Naive thymus-derived CD4-positive, alpha-beta T cell (primary cell): ENCODE measurements at regions not wholly inside any gene's neighbourhood (a gene's known extent, or its start where the extent isn't known, plus 50 kb on each side); places are given as distances from the start of the nearest gene placed in this dataset.

ENCODE experiments used
- ATAC-seq: fragments of 150-1000 bp; cut with Tn5 transposase; 2 replicates; pipeline ENCODE4 v1.10.0; 2021; ENCODE audit warnings: mild to moderate bottlenecking, moderate library complexity
- CTCF ChIA-PET: fragments of 350-600 bp; sonication (Branson Sonifier 250); formaldehyde crosslinking; loops from one replicate; lab custom pipeline; 2021; ENCODE audit warnings: antibody characterized with exemption; lab: Charles Lee
- POLR2A ChIA-PET: fragments of 350-600 bp; sonication (Branson Sonifier 250); formaldehyde crosslinking; loops from one replicate; lab custom pipeline; 2021; ENCODE audit warnings: antibody characterized with exemption, inconsistent platforms; lab: Charles Lee
- DNase-seq, 9 donors: peaks; one replicate each; pipeline versions ENCODE4 v3.0.0 to v3.0.0-alpha.2; 2020 to 2022; ENCODE audit warnings: mixed read lengths in 1 of 9
- H3K27ac ChIP-seq: one replicate; pipeline ENCODE4 v1.7.0; 2013; ENCODE audit warnings: mild to moderate bottlenecking, low read depth, low read length, moderate library complexity
- H3K27me3 ChIP-seq, 2 donors: one replicate each; pipeline ENCODE4 v1.7.0; 2013; ENCODE audit warnings: low read length in 2 of 2, mild to moderate bottlenecking in 2 of 2, moderate library complexity in 2 of 2; ENCODE audit not compliant: control insufficient read depth in 2 of 2, insufficient read depth in 2 of 2
- H3K36me3 ChIP-seq, 3 experiments: 1 replicate in 2 of 3; 2 replicates in 1 of 3; pipeline ENCODE4 v1.7.0; 2013; ENCODE audit warnings: low read length in 3 of 3, mild to moderate bottlenecking in 3 of 3, moderate library complexity in 1 of 3; ENCODE audit not compliant: insufficient read depth in 3 of 3, control insufficient read depth in 2 of 3
- H3K4me1 ChIP-seq, 2 donors: one replicate each; pipeline ENCODE4 v1.7.0; 2013; ENCODE audit warnings: low read length in 2 of 2, mild to moderate bottlenecking in 2 of 2, moderate library complexity in 1 of 2; ENCODE audit not compliant: control insufficient read depth in 2 of 2, insufficient read depth in 2 of 2
- H3K4me3 ChIP-seq: 2 replicates; pipeline ENCODE4 v1.7.0; 2013; ENCODE audit warnings: mild to moderate bottlenecking, low read length
- H3K9me3 ChIP-seq, 3 experiments: 1 replicate in 2 of 3; 2 replicates in 1 of 3; pipeline ENCODE4 v1.7.0; 2013; ENCODE audit warnings: low read length in 3 of 3; ENCODE audit not compliant: control insufficient read depth in 2 of 3
- H3K27ac Mint-ChIP-seq, 9 donors: one replicate each; pipeline ENCODE4 v1.8.0; 2020 to 2022; ENCODE audit warnings: mixed read lengths in 9 of 9, mild to moderate bottlenecking in 8 of 9, moderate library complexity in 5 of 9, inconsistent platforms in 2 of 9
- H3K27me3 Mint-ChIP-seq, 5 donors: one replicate each; pipeline ENCODE4 v1.8.0; 2021 to 2022; ENCODE audit warnings: mixed read lengths in 5 of 5, mild to moderate bottlenecking in 1 of 5
- H3K36me3 Mint-ChIP-seq, 5 donors: one replicate each; pipeline ENCODE4 v1.8.0; 2020 to 2022; ENCODE audit warnings: mixed read lengths in 5 of 5, mild to moderate bottlenecking in 3 of 5, inconsistent platforms in 1 of 5
- H3K4me1 Mint-ChIP-seq, 7 donors: one replicate each; pipeline ENCODE4 v1.8.0; 2020 to 2022; ENCODE audit warnings: mixed read lengths in 7 of 7, mild to moderate bottlenecking in 3 of 7, inconsistent platforms in 1 of 7
- H3K4me3 Mint-ChIP-seq, 10 donors: one replicate each; pipeline ENCODE4 v1.8.0; 2020 to 2022; ENCODE audit warnings: mild to moderate bottlenecking in 10 of 10, mixed read lengths in 10 of 10, moderate library complexity in 6 of 10, inconsistent platforms in 2 of 10
- H3K9me3 Mint-ChIP-seq, 11 donors: one replicate each; pipeline ENCODE4 v1.8.0; 2020 to 2022; ENCODE audit warnings: mixed read lengths in 11 of 11, mild to moderate bottlenecking in 4 of 11, inconsistent platforms in 1 of 11, moderate library complexity in 1 of 11
- intact Hi-C, 2 donors: fragments of 100-400 bp; cut with micrococcal nuclease; formaldehyde crosslinking; loops; one replicate each; pipeline ENCODE4 v1.15.1; 2023

DNA sequence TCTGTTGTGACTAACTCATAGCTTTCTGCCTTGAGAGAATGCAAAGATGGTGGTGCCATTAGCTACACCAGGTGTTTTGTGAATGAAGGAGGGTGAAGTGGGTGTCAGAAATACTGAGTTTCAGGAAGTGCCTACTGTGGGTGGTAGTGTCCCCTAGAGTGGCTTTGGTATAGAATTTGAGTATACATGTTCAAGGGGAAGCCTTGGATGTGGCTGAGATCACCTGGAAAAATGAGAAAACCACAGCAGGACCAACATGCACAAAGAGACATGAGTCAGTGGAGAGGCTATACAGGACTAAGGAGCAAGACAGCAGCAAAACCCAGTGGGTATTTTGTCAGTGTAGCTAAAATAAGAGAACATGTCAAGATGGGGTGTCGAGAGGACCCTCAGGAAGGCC, 204.3 kb upstream of the TBL1X start:
- intact Hi-C loops = no loop called here
- Histone ChIP-seq H3K27me3 (no peaks in the 10 kb centered on the region), H3K4me3 (no peak overlapping the region), H3K27ac (no peak overlapping the region), H3K36me3 (no peaks in the 10 kb centered on the region), H3K4me1 (no peaks in the 10 kb centered on the region), H3K9me3 (no peaks in the 10 kb centered on the region)
- peaks cover 0 to 10% (median 0%) of the 10 kb centered on the region in 5 donors for H3K36me3 Mint-ChIP-seq
- no peak overlapping the region for H3K27ac Mint-ChIP-seq
- ChIA-PET POLR2A (no interaction called here), CTCF (no interaction called here)
- peaks cover 0 to 9% (median 0%) of the 10 kb centered on the region in 7 donors for H3K4me1 Mint-ChIP-seq
- no peak overlapping the region for H3K4me3 Mint-ChIP-seq
- H3K9me3 Mint-ChIP-seq = peaks cover 0 to 12% (median 6%) of the 10 kb centered on the region in 11 donors
- DNase-seq (no peak), ATAC-seq (no peak)
- H3K27me3 Mint-ChIP-seq = no peaks in the 10 kb centered on the region

DNA sequence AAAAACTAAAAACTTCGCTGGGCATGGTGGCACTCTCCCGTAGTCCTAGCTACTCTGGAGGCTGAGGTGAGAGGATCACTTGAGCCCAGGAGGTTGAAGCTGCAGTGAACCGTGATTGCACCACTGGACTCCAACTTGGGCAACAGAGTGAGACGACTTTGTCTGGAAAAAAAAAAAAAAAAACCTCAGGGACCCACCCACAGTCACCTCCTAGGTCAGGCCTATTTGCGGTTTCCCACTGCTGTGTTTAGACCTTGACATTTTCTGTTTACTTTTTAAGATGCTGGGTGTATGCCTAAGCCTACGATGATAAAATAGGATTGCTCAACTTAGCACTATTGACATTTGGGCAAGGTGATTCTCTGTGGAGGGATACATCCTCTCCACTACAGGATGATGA, 197.4 kb upstream of the TBL1X start:
- DNase-seq (no peak), ATAC-seq (no peak)
- intact Hi-C loops = no loop called here
- Mint-ChIP-seq H3K36me3 (no peaks in the 10 kb centered on the region), H3K27me3 (peaks cover 0 to 4% (median 0%) of the 10 kb centered on the region in 5 donors), H3K4me3 (no peak overlapping the region), H3K9me3 (peaks cover 0 to 1% (median 0%) of the 10 kb centered on the region in 11 donors), H3K4me1 (no peaks in the 10 kb centered on the region), H3K27ac (no peak overlapping the region)
- H3K27me3 ChIP-seq = no peaks in the 10 kb centered on the region
- H3K27ac ChIP-seq = no peak overlapping the region
- H3K4me1 ChIP-seq = no peaks in the 10 kb centered on the region
- POLR2A ChIA-PET = no interaction called here
- H3K9me3 ChIP-seq = no peaks in the 10 kb centered on the region
- H3K36me3 ChIP-seq = no peaks in the 10 kb centered on the region
- CTCF ChIA-PET = no interaction called here
- H3K4me3 ChIP-seq = no peak overlapping the region

DNA sequence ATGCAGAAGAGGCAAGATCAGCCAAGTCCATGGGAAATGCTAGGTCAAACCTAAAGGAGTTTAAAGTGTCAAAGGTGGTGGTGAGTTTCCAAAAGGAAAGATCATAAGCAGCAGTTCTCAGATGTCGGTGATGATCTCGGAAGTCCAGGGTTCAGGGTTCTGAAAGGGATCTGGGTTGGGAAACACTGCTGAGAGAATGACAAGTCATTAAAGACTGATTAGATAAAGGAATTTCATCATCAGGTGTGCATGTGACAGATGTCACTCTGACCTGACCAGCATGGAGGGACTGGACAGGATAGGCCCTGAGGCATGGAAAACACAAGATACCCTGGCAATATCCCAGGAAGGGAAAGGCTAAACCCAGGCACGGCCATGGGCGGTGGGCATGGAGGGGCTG, 195.7 kb upstream of the TBL1X start:
- Histone ChIP-seq H3K4me3 (no peak overlapping the region), H3K4me1 (no peaks in the 10 kb centered on the region), H3K36me3 (no peaks in the 10 kb centered on the region), H3K9me3 (no peaks in the 10 kb centered on the region), H3K27me3 (no peaks in the 10 kb centered on the region), H3K27ac (no peak overlapping the region)
- no peak for ATAC-seq
- Mint-ChIP-seq H3K4me3 (no peak overlapping the region), H3K9me3 (peaks cover 0 to 7% (median 2%) of the 10 kb centered on the region in 11 donors), H3K27me3 (peaks cover 0 to 6% (median 0%) of the 10 kb centered on the region in 5 donors), H3K4me1 (peaks cover 0 to 3% (median 0%) of the 10 kb centered on the region in 7 donors), H3K27ac (peak overlapping the region in 1 of 9 donors; percentile 21), H3K36me3 (peaks cover 0 to 3% (median 0%) of the 10 kb centered on the region in 5 donors)
- DNase-seq = no peak
- ChIA-PET POLR2A (no interaction called here), CTCF (no interaction called here)
- intact Hi-C loops = no loop called here

DNA sequence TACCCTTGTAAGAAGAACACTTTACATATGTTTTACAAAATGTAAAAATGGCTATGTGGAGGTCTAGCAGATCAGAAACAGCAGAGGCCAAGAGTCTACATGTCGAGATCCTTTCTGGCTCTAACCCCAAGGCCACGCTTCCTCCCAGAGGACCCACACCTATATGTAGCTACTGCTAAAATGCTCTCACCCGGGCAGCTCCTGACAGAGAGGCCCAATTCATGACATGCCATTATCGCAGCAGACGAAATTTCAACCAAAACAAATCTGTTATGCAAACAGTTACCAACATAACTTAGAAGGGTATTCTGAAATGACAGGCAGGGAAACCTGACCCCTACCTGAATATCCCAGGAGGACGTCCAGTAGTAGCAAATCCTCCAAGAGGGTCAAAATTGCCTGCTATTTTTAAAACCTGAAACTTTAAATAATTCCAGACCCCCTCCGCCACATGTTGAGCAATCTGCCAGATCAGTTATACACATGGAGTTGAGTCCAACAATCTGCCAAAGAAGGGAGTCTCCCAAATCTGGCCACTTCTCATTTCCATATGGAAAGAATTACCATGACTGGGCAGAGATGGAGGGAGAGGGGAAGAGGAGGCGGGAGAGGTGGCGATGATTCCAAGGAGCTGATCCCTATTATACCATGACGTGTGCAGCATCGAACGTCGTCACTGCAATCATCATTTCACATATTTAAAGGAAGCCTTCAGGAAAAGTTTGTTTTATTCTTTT, 192.9 kb upstream of the TBL1X start:
- Histone ChIP-seq H3K27me3 (no peaks in the 10 kb centered on the region), H3K27ac (no peak overlapping the region), H3K9me3 (no peaks in the 10 kb centered on the region), H3K4me3 (no peak overlapping the region), H3K4me1 (no peaks in the 10 kb centered on the region), H3K36me3 (no peaks in the 10 kb centered on the region)
- no peak for ATAC-seq
- H3K36me3 Mint-ChIP-seq = peaks cover 0 to 3% (median 0%) of the 10 kb centered on the region in 5 donors
- peak overlapping the region in 1 of 9 donors; percentile 43 for H3K27ac Mint-ChIP-seq
- ChIA-PET POLR2A (no interaction called here), CTCF (interaction anchor here (0.7 kb wide), 1 partner anchor 41 kb away, joined by 4 read pairs; no protein-coding TSS in a partner anchor)
- peaks cover 0 to 3% (median 0%) of the 10 kb centered on the region in 7 donors for H3K4me1 Mint-ChIP-seq
- intact Hi-C loops = no loop called here
- peaks cover 0 to 7% (median 3%) of the 10 kb centered on the region in 11 donors for H3K9me3 Mint-ChIP-seq
- no peak overlapping the region for H3K4me3 Mint-ChIP-seq
- H3K27me3 Mint-ChIP-seq = peaks cover 0 to 6% (median 0%) of the 10 kb centered on the region in 5 donors
- no peak for DNase-seq

DNA sequence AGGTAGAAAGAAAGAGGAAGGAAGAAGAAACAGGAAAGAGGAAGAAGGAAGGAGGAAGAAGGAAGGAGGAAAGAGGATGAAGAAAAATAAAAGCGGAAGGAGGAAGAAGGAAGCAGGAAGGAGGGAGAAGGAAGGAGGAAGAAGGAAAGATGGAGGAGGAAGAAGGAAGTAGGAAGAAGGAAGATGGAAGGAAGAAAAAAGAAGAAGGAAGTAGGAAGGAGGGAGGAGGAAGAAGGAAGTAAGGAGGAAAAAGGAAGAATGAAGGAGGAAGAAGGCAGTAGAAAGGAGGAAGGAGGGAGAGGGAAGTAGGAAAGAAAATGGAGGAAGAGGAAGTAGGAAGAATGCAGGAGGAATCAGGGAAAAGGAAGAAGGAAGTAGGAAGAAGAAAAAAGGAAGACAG, 191.1 kb upstream of the TBL1X start:
- Mint-ChIP-seq H3K27me3 (peaks cover 0 to 4% (median 0%) of the 10 kb centered on the region in 5 donors), H3K9me3 (peaks cover 0 to 7% (median 2%) of the 10 kb centered on the region in 11 donors), H3K4me3 (no peak overlapping the region), H3K4me1 (peaks cover 0 to 5% (median under 1%) of the 10 kb centered on the region in 7 donors), H3K27ac (peak overlapping the region in 1 of 9 donors; percentile 72), H3K36me3 (peaks cover 0 to 5% (median 0%) of the 10 kb centered on the region in 5 donors)
- no peaks in the 10 kb centered on the region for H3K36me3 ChIP-seq
- ATAC-seq = no peak
- no peaks in the 10 kb centered on the region for H3K27me3 ChIP-seq
- ChIA-PET POLR2A (no interaction called here), CTCF (no interaction called here)
- no peak for DNase-seq
- no peaks in the 10 kb centered on the region for H3K9me3 ChIP-seq
- no peak overlapping the region for H3K27ac ChIP-seq
- H3K4me3 ChIP-seq = no peak overlapping the region
- intact Hi-C loops = no loop called here
- no peaks in the 10 kb centered on the region for H3K4me1 ChIP-seq

DNA sequence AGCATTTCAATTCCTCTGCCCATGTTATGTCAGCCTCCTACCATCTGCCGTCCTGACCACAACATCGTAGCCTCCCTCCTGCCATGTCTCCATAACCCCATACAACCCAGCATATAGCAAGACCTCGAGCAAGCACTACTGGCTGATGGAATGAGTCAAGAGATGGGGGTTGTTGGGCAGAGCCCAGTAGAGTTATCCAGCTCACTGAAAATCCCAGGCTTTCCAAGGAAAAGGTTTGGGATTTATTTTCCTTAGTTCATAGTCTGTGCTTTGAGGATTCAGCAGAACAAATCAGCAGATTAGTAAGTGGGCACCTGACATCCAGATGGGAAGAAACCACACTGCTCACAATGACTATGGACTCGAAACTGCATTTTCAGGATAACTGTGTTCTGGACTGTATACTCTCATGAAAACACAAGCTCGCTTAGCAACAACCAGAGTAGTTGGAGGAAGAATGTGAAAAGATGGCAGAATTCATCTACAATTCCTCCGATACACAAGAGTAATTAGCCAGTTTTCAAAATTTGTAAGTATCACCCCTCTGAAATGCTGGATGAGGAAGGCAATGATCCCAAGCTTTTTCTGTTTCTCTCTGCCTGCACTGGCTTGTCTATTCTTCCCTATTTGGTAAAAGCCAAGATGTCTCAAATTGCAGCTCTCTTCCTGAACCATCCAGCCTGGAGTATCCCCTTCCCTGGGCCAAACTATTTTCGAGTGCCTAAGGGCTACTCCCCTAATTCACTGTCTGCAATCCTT, 186.2 kb upstream of the TBL1X start:
- no peak overlapping the region for H3K4me3 ChIP-seq
- CTCF ChIA-PET = no interaction called here
- Mint-ChIP-seq H3K4me1 (peaks cover 7 to 24% (median 16%) of the 10 kb centered on the region in 7 donors), H3K36me3 (peaks cover 0 to 8% (median 0%) of the 10 kb centered on the region in 5 donors), H3K27ac (peak overlapping the region in 7 of 9 donors; percentile 36 to 96 (median 84)), H3K4me3 (peak overlapping the region; percentile 1 to 81 (median 54)), H3K9me3 (peaks cover 0 to 3% (median 0%) of the 10 kb centered on the region in 11 donors), H3K27me3 (no peaks in the 10 kb centered on the region)
- H3K4me1 ChIP-seq = no peaks in the 10 kb centered on the region
- no peaks in the 10 kb centered on the region for H3K27me3 ChIP-seq
- no peaks in the 10 kb centered on the region for H3K9me3 ChIP-seq
- no peaks in the 10 kb centered on the region for H3K36me3 ChIP-seq
- no peak overlapping the region for H3K27ac ChIP-seq
- ATAC-seq (no peak), DNase-seq (no peak)
- POLR2A ChIA-PET = no interaction called here
- intact Hi-C loops = no loop called here
